Dermis blood vessel endothelial cell (primary cell): ENCODE measurements at regions not wholly inside any gene's neighbourhood (a gene's known extent, or its start where the extent isn't known, plus 50 kb on each side); places are given as distances from the start of the nearest gene placed in this dataset.

Source experiments
- DNase-seq: peaks from one replicate; pipeline ENCODE4 v3.0.0; 2010

DNA sequence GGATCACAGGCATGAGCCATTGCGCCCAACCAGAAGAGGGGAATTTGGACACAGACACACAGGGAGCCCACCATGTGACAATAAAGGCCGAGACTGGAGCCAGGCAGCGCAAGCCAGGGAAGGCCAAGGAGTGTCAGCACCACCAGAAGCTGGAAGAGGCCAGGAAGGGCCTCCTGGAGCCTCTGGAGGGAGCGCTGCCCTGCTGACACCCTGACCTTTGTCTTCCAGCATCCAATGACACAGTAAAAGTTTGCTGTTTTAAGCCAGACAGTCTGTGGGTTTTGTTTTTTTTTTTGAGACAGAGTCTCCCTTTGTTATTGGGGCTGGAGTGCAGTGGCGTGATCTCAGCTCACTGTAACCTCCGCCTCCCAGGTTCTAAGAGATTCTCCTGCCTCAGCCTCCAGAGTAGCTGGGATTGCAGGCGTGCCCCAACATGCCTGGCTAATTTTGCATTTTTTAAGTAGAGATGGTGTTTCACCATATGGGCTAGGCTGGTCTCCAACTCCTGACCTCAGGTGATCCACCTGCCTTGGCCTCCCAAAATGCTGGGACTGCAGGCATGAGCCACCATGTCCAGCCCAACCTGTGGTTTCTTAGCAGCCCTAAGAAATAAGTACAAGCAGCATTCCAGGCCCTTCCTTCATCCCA lies 215.8 kb downstream of the CTTN start:
- DNase-seq = no peak

DNA sequence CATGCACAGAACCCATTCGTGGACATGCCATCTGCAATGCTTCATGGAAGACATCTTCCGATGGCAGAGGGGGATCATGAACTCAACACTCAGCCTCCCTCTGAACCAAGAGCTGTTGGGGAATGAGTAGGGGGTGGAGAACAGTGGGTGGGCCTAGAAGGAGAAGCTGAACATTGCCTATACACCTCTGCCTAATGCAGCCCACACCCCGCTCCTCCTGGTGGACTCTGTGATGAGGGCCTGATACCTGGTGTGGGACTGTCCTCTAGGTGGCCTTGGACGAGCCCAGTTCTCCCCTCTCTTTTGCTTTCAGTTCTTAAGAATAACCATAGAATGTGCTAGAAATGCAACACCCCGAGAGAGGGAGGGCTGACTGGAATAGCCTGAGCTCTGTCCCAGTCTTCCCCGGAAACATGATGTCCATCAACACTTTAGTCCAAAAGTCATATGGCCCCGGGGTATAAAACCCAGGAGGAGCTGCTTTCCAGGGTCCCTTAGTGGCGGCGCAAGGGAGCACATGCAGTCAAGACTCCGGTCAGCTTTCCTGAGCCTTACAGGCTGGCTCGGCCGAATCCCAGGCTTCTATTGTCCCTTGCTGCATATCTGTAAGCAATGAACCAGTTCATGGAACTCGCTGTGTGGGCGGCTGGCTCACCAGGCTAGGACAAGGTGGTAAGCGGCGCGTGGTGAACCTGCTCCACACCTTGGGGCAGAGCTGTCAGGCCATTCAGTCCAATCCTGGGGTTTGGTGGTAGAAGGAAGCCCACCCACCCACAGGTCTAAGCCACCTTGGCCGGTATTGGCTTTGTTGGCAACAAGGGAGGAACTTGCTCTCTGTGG lies 216.9 kb downstream of the CTTN start:
- DNase-seq = no peak

DNA sequence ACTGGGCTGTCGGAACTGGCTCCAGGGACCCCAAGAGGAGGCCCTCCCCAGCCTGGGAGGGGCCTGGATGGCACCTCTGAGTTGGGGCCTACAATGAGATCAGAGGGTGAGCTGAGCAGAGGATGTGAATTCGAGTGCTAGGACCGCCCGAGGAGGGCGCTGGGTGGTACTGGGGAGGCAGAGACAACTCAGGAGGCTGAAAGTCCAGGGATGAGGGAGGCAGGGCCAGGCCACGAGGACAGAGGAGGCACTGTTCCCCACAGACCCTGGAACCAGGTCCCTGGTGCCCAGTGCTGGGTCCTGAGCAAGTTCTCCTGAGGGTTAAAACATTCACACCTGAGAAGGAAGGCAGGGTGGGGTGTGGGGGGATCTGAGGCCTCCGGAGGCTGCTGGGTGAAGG lies 218.0 kb downstream of the CTTN start:
- no peak for DNase-seq

DNA sequence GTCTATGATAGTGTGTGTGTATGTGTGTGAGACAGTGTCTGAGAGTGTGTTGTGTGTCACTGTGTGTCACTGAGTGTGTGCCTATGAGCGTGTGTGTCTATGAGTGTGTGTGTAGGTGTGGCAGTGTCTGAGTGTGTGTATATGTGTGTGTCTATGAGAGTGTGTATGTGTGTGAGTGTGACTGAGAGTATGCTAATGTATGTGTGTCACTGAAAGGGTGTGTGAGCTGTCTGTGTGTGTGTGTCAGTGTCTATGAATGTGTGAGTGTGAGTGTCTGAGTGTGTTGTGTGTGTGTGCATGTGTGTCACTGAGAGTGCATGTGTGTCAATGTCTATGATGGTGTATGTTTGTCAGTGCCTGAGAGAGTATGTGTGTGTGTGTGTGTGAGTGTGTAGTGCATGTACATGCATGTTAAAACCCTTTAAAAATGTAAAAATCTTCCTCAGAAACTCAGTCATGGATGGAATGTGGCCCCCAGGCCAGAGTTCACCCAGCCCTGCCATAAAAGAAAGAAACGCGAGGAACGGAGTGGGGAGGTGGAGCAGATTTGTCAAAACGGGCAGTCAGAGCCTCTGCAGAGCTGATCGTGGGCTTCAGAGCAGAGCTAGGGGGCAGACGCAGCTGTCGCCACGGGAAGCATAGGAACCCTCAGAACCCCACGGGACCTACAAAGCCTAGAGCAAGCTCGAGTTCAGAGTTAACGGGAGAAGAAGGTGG lies 218.8 kb downstream of the CTTN start:
- DNase-seq = no peak

DNA sequence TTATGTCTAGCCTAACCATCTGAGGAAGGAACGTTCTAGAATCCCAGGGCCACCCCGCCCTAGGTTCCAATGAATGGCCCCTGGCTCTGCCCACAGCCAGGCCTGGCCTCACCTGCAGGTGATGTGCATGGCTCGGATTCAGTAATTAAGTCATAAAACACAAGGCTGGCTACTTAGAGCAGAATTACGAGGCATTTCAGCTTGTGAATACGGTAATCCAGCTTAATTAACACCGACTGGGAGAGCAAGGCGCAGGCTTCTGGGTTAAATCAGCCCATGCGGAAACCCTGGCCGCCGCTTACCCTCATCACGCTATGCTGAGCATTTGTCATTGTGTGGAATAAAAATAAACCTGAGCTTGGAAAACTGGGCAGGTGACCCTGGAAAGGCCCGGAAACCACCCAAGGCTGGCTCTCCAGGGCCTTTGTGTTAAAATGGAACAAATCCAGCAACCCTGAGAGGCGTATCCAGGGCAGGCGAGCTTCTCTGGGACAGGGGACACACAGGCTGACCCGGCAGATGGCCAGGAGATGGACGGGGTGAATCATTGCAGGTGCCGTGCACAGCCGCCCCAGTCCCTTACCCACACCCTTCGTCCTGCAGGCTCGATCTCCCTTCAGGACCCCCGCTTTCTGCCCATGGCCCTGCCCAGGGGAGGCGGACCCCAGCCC lies 220.2 kb downstream of the CTTN start:
- no peak for DNase-seq

DNA sequence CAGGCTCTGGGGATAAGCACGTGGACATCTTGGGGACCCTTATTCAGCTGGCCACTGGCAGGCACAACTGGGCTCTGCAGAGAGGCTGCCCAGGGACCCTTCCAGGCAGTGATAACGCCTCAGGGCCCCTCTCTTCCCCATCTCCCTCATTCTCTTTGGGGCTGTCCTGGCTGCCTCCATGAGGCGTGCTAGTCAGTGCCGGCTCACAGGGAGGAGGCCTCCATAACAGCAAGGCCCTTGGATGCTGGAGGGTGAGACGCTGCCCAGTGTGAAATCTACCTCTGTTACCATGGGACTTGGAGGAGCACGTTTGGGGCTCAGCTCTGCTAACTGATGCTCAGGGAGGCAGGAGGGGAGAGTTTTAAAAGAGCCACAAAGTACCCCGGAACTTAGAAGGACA lies 221.3 kb downstream of the CTTN start:
- no peak for DNase-seq

DNA sequence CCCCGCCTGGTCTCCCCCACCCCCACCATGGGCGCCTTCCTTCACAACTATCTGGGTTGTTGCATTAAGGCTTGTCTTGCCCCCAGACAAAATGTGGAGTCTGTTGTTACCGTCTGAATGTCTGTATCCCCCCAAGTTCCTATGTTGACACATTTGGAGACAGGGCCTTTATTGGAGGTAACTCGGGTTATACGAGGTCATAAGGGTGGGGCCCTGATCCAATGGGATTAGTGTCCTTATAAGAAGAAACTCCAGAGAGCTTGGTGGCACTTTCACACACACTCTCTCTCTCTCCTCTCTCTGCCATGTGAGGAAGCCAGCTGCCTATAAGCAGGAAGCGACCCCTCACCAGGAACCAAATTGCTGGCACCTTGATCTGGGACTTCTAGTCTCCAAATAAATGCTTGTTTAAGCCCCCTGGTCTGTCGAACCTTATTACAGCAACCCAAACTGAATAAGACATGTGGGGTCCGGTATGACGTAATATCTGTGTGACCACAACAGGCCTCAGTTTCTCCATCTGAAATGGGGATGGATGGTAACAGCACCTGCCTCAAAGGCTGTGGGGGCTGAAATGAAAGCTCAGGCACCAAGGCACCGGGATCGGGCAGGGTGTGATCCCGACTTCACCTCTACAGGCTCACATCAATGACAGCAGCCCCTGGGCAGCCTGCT lies 222.3 kb downstream of the CTTN start:
- no peak for DNase-seq

DNA sequence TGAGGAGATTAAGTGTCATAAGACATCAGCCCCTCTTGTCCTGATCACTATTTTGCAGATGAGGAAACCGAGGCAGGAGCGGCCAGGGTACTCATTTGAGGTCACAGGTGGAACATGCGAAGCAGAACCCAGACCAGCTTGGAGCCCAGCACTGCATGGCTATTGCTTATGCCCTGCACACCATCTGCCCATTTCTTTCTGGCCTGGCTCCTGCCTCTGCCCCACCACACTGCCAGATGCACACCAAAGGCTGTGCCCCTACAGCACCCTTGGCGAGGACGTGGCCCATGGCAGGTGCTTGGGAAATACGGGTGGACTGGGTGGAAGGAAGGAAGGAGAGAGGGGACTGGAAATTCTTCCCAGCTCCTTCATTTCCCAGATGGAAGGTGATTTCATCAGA lies 222.9 kb downstream of the CTTN start:
- DNase-seq = no peak

DNA sequence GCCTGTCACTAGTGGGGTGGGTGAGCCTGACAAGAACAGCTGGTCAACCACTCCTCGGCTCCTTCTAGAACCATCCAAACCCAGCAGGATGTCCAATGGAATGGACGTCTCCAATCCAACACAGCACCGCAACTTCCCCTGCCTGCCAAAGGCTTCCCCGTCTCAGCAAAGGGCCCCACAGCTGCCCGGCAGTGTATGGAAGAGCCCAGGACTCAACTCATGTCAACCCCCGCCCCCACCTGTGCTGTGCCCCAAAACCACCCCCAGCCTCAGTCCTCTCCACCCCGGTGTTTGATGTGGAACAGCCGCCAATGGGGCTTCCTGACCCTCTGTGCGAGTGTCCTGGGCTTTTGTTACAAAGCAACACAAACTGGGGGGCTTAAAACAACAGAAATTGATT lies 223.8 kb downstream of the CTTN start:
- DNase-seq = no peak

DNA sequence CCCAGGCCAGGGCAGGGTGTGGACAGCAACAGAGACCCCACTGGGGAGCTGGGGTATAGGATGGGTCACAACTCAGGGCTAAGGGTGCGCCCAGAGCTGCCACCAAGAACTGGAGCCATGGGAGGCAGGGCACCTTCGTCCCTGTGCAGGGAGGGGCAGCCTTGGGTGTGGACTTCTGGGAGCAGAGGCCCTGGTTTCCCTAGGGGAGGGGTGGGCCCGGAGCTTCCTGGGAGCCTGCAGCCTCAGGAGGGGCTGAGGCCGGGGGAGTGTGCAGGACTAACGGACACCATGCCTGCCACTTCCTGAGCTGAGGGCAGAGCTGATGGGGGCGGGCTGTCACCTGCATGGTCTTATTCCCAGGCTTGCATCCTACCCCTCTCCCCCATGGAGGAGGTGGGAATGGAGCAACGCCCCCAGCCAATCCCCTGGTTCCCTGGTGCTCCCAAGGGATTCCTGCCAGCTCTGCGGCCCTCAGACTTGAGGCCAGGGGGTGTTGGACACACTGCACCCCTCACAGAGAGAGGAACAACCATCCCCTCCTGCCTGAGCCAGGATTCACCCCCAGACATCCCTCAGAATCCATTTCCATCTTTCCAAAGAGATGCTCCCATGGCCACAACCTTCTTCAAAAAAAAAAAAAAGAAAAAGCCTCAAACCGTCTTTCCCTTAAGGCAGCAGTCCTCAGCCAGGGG lies 225.7 kb downstream of the CTTN start:
- DNase-seq = no peak

DNA sequence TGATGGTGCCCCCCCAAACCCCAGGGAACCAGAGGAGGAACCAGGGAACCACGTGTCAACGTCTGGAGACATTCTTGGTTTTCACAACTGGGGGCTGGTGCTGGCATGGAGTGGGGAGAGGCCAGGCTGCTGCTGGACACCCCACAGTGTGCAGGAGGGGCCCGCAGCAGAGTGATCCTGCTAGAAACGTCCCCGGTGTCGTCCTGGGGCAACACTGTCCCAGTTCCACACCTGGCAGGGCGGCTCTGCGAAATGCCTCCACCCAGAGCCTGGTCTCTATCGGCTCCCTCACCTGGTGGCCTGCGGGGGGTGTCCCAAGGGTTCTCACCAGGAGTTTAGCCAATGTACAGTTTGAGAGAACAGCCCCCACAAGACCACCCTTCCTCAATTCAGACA lies 226.3 kb downstream of the CTTN start:
- no peak for DNase-seq

DNA sequence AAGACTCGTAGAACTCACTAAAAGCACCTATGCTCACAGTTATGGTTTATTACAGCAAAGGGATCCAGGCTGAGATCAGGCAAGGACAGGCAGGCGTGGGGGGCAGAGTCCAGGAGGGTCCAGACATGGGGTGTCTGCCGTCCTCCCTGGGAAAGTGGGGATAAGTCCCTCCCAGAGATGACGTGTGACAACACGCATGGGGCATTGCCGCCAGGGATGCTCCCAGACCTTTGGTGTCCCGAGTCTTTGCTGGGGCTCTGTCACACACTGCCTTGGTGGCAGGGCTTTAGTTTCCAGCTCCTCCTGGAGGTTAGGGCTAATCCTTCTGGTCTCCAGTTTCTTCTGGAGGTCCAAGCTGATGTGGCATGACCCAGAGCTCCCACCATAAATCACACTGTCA lies 226.7 kb downstream of the CTTN start:
- no peak for DNase-seq

DNA sequence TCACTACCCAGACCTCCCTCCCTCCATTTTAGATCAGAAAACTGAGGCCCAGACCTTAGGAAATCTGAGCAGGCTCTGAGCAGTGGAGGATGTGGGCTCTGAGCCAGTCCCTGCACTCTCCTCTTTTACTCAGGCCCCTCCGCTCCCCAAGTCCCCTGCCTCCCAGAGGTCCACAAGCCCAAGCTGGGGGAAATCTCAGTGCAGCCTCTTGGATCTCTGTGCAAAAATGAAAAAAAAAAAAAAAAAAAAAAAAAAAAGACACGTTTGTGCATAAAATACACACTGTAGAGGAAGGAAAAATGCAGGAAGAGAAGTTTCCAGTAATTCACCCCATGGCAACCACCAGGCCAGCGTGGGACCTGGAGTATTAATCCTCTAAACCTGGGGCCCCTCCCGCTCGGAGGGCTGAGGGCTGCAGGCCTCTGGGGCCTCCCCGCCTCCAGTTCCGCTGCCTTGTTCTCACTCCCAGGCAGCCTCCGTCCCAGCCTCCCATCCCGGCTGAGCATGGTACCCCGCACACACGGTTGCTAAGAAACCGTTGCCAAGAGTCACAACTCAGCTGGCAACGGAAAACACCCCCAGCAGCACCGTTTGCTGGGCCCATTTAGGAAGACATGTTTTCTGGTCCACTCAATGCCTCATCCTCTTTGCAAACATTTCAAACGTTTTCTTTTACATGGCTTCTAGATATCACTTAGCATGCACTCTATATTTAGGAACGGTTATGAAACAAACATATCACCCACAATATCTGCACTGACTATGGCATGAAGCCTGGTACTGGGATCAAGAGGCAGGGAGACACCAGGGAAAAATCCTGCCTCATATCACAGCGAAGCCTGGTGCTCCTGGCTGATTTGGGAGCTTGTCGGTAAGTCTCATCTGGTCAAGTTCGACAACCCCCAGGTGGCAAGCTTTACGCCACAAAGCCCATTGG lies 227.5 kb downstream of the CTTN start:
- DNase-seq = no peak

DNA sequence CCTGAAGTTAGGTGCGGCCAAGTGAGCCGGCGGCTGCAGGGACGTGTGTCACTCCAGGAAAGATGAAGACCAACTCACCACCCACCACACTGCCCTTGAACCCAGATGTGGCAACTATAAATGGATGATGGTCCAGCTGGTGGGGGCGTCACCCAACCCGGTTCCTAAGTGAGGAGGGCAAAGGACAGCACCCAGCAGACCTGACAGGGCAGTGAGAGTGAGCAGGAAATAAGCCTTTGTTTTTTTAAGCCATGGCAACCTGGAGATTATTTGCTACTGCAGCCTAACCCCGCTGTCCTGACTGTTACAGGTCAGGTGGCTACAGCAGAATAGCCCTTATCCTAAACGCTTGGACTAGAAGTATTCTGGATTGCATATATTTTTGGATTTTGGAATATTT lies 228.9 kb downstream of the CTTN start:
- no peak for DNase-seq

DNA sequence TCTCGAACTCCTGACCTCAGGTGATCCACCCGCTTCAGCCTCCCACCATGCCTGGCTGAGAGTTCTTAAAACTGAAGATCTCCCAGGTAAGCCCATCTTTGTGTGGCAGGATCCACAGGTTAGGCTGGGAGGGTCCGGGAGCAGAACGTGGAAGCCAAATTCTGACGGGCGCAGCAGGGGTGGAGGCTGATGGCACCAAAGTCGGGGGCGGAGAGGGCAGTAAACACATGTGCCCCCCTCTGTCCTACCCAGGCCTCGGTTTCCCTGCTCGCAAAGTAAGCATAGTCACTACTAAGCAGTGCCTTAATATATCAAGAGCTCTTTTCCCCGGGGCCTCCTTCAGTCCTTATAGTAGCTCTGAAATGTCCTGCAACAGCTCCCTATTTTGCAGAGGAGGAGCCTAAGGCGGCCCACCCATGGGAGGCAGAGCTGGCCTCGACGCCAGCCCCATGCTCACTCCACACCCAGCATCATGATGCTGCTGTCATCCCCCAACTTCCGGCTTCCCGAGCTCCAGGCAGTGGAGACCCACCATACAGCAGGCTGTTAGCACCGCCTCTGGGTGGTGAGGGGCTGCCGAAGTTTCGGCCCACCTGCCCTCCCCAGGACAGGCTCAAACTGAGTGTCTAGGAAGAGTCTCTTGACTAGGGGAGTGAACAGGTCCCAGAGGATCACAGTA lies 230.0 kb downstream of the CTTN start:
- no peak for DNase-seq

DNA sequence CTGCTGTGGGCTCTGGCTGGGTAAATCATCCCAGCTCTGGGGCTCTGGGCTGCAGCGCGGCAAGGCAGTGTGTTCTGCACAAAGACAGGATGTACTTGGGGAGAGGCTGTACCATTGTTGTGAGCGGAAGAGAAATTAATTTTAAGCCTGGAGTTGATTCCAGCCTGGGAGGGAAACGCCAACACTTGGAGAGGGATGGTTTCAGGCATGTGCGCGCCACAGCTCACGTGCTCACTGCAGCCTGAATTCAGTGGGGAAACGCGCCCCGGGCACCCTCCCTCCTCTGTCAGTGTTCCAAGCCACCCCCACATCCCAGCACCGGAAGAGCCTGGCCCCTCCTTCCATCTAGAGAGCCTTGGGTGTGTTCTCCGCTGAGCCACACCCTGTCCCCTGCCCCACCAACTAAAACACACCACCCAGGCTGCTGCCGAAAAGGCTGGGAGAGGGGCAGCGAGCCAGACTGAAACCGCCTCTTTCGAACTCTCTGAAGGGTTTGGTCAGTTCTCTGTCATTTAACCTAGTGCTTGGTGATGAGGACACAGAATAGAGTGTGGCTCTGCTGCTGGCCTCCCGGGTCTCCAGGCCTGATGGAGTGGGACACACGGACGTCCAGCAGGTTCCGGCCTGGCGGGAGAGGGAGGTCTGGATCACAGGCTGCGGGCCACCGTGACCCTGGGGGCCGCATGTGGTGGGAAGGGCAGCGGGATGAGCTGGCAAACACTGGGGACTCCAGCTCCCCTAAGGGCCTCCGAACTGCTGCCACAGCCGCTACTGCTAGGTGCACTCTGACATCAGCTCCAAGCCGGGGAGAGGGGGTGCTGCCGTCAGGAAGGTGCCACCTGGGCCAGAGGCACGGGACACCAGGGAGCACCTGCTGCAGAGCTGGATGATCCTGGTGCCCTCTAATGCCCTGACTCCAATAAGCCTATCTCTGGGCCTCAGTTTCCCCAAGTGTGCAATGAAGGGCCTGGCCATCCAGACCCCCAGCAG lies 230.8 kb downstream of the CTTN start:
- peak; percentile 35 for DNase-seq

DNA sequence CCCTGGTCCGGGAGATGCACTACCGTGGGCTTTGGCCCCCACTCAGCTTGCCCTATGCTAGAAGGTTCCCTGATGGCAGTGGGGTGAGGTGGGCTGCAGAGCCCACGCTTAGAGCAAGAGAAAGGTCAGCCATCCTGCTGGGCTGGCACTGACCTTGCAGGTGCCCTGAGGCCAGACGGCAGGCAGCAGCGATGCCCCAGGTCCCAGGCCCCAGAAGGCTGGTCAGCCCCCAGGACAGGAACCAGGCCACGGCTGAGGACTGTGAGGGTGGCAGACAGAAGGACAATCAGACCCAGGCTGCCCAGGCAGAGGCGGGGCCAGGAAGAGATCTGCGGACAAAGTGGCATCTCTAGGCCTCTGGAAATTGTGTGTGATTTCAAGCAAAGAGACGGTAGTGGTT lies 231.7 kb downstream of the CTTN start:
- no peak for DNase-seq

DNA sequence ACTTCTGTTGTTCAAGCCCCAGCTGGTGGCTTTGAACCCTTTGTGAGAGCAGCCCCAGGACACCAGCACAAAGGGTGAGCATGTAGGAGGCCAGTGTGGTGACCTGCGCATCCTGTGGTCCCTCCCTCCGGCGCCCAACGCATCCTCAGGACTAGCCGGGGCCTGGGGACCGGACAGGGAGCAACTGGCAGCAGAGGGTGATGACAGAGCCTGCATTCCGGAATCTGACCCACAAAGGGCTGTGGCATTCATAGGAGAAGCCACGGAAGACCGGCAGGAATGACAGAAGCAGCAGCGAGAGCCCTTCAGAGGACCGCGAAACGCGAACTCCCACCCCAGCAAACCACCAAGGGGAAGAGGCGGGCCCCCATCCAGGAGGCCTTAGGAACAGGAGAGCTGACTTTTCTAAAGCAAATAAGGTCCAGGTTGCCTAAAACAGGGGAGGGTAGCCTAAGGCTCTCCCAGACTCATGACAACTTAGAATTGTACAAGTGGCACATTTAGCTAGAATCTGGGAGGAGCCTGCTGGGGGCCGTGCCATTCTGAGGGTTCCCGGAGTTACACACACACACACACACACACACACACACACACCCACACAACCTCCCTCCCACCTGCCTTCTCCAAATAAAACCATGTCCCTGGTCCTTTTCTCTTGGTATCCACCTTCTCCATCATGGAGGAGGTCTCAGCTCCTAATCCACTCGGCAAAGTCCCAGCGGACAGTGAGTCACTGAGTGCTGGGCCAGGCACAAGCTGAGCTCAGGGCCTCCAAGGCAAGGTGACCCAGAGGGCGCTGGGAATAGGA lies 232.7 kb downstream of the CTTN start:
- DNase-seq = no peak
